Panc1 (cell line): ENCODE measurements at regions not wholly inside any gene's neighbourhood (a gene's known extent, or its start where the extent isn't known, plus 50 kb on each side); places are given as distances from the start of the nearest gene placed in this dataset.

Source experiments
- ATAC-seq: fragments of 200-7000 bp; cut with Tn5 transposase; 2 replicates; pipeline ENCODE4 v1.9.1; 2020; ENCODE audit warnings: mild to moderate bottlenecking, moderate library complexity
- BruUV-seq: library from RNA; stranded (reverse); fragments of 400-500 nt; replicated peaks from 2 replicates; lab custom pipeline; 2021; lab: Mats Ljungman, UMichigan
- CTCF ChIA-PET: fragments of 300-600 bp; sonication (Branson Sonifier 250); formaldehyde crosslinking; loops from one replicate; lab custom pipeline; 2022; ENCODE audit warnings: antibody characterized with exemption; lab: Charles Lee
- POLR2A ChIA-PET: fragments of 300-600 bp; sonication (Branson Sonifier 250); formaldehyde crosslinking; loops from one replicate; lab custom pipeline; 2022; ENCODE audit warnings: antibody characterized with exemption; lab: Charles Lee
- DNase-seq: peaks from one replicate; pipeline ENCODE4 v3.0.0-alpha.2; 2010; ENCODE audit warnings: low read depth, low spot score
- H3K27ac ChIP-seq: 2 replicates; pipeline ENCODE4 v1.5.1; 2011; ENCODE audit warnings: mild to moderate bottlenecking, low read length, inconsistent platforms
- H3K27me3 ChIP-seq: fragments of 200-500 bp; sonication (Bioruptor generic); 2 replicates; pipeline ENCODE4 v1.6.0; 2014; ENCODE audit warnings: low read length, inconsistent platforms; ENCODE audit not compliant: control insufficient read depth, insufficient read depth
- H3K36me3 ChIP-seq: fragments of 200-500 bp; sonication (Bioruptor generic); 2 replicates; pipeline ENCODE4 v1.5.1; 2014; ENCODE audit warnings: inconsistent platforms, mild to moderate bottlenecking, low read length, moderate library complexity; ENCODE audit not compliant: control insufficient read depth, insufficient read depth
- H3K4me1 ChIP-seq: 2 replicates; pipeline ENCODE4 v1.5.1; 2011; ENCODE audit warnings: inconsistent platforms, mild to moderate bottlenecking, low read length, moderate library complexity; ENCODE audit not compliant: control insufficient read depth, insufficient read depth
- H3K4me3 ChIP-seq, 2 experiments: 2 replicates each; pipeline ENCODE4 v1.5.1; 2011 to 2012; ENCODE audit warnings: low read depth in 2 of 2, low read length in 2 of 2, mild to moderate bottlenecking in 2 of 2, inconsistent platforms in 1 of 2, moderate library complexity in 1 of 2
- H3K9me3 ChIP-seq: fragments of 200-500 bp; sonication (Bioruptor generic); 2 replicates; pipeline ENCODE4 v1.5.1; 2014; ENCODE audit warnings: low read depth, mild to moderate bottlenecking, inconsistent platforms, low read length, moderate library complexity; ENCODE audit not compliant: control insufficient read depth, insufficient read depth
- CTCF ChIP-seq: fragments of 450-650 bp; IDR thresholded peaks from 2 replicates; pipeline ENCODE4 v1.5.1; 2017; ENCODE audit warnings: mild to moderate bottlenecking
- POLR2AphosphoS5 ChIP-seq: IDR thresholded peaks from 2 replicates; pipeline ENCODE4 v1.6.1; 2012; ENCODE audit warnings: mild to moderate bottlenecking, low read depth, low read length, moderate library complexity
- REST ChIP-seq, 2 experiments: IDR thresholded peaks; 2 replicates each; pipeline ENCODE4 v1.6.1; 2011 to 2012; ENCODE audit warnings: low read depth in 2 of 2, control low read depth in 1 of 2, low read length in 1 of 2, mild to moderate bottlenecking in 1 of 2, moderate library complexity in 1 of 2; ENCODE audit not compliant: insufficient read depth in 1 of 2
- SIN3A ChIP-seq: IDR thresholded peaks from 2 replicates; pipeline ENCODE4 v1.6.1; 2012; ENCODE audit warnings: low read depth, mild to moderate bottlenecking, low read length, moderate library complexity, borderline replicate concordance; ENCODE audit not compliant: insufficient read depth
- TCF7L2 ChIP-seq: IDR thresholded peaks from 2 replicates; pipeline ENCODE4 v1.6.1; 2011; ENCODE audit warnings: mild to moderate bottlenecking, low read depth, low read length, inconsistent platforms
- in situ Hi-C: cut with HindIII; loops from 2 replicates; pipeline ENCODE4 v1.10.0; 2016; ENCODE audit warnings: low sequenced_read_pairs, low pct_unique_long_range_greater_than_20kb
- intact Hi-C: fragments of 100-400 bp; cut with micrococcal nuclease; formaldehyde crosslinking; loops from one replicate; pipeline ENCODE4 v1.10.0; 2022; ENCODE audit not compliant: unreplicated experiment

GRCh38 chr9:90005388-90005787, 400.6 kb downstream of the GADD45G start:
- H3K27ac ChIP-seq, result no peak overlapping the region
- H3K4me1 ChIP-seq, result peaks cover 11% of the 10 kb centered on the region
- ChIA-PET POLR2A (no interaction called here), CTCF (no interaction called here)
- no peak overlapping the region for H3K4me3 ChIP-seq
- in situ Hi-C loops (no loop called here), intact Hi-C loops (no loop called here)
- H3K9me3 ChIP-seq, result no peaks in the 10 kb centered on the region
- ATAC-seq, result no peak
- no peak for DNase-seq
- BruUV-seq, result no TSS peak
- no peaks in the 10 kb centered on the region for H3K27me3 ChIP-seq
- no peak for TF ChIP-seq TCF7L2
- TF ChIP-seq POLR2AphosphoS5, result no peak
- TF ChIP-seq CTCF, result no peak
- no peak for TF ChIP-seq SIN3A
- TF ChIP-seq REST (IDR thresholded peaks at IDR 0.05; ENCODE audit: insufficient read depth in 1 of 2, low read depth in 2 of 2, low read length in 1 of 2), result no peak
- H3K36me3 ChIP-seq, result no peaks in the 10 kb centered on the region

GRCh38 chr9:90007516-90008440, 403.0 kb downstream of the GADD45G start:
- Histone ChIP-seq H3K9me3 (no peaks in the 10 kb centered on the region), H3K36me3 (no peaks in the 10 kb centered on the region), H3K27ac (no peak overlapping the region), H3K4me1 (no peaks in the 10 kb centered on the region), H3K27me3 (no peaks in the 10 kb centered on the region), H3K4me3 (no peak overlapping the region)
- POLR2A ChIA-PET, result no interaction called here
- intact Hi-C loops (no loop called here), in situ Hi-C loops (no loop called here)
- BruUV-seq, result no TSS peak
- CTCF ChIA-PET, result no interaction called here
- TF ChIP-seq TCF7L2 (no peak), REST (IDR thresholded peaks at IDR 0.05; ENCODE audit: insufficient read depth in 1 of 2, low read depth in 2 of 2, low read length in 1 of 2) (no peak), CTCF (no peak), SIN3A (no peak), POLR2AphosphoS5 (no peak)
- DNase-seq (no peak), ATAC-seq (no peak)
